Activated B cell treated with CpG ODN at 0.5 μM for 24 hours (primary cell): ENCODE measurements at regions not wholly inside any gene's neighbourhood (a gene's known extent, or its start where the extent isn't known, plus 50 kb on each side); places are given as distances from the start of the nearest gene placed in this dataset.

Experiments used
- ATAC-seq: fragments of 200-7000 bp; cut with Tn5 transposase; one replicate; pipeline ENCODE4 v1.10.0; 2021; ENCODE audit warnings: low read depth, mild to moderate bottlenecking, moderate library complexity
- CTCF ChIA-PET: fragments of 350-600 bp; sonication (Branson Sonifier 250); formaldehyde crosslinking; loops from one replicate; lab custom pipeline; 2021; ENCODE audit warnings: antibody characterized with exemption; lab: Charles Lee
- POLR2A ChIA-PET: fragments of 350-600 bp; sonication (Branson Sonifier 250); formaldehyde crosslinking; loops from one replicate; lab custom pipeline; 2021; ENCODE audit warnings: antibody characterized with exemption; lab: Charles Lee
- DNase-seq: peaks from one replicate; pipeline ENCODE4 v3.0.0; 2022
- H3K27ac Mint-ChIP-seq: one replicate; pipeline ENCODE4 v1.8.0; 2020; ENCODE audit warnings: mixed read lengths
- H3K27me3 Mint-ChIP-seq: one replicate; pipeline ENCODE4 v1.8.0; 2021; ENCODE audit warnings: mixed read lengths
- H3K36me3 Mint-ChIP-seq: one replicate; pipeline ENCODE4 v1.8.0; 2021; ENCODE audit warnings: low read depth, mixed read lengths
- H3K4me1 Mint-ChIP-seq: one replicate; pipeline ENCODE4 v1.8.0; 2021; ENCODE audit warnings: mixed read lengths
- H3K4me3 Mint-ChIP-seq: one replicate; pipeline ENCODE4 v1.8.0; 2020; ENCODE audit warnings: mild to moderate bottlenecking, mixed read lengths
- H3K9me3 Mint-ChIP-seq: one replicate; pipeline ENCODE4 v1.8.0; 2020; ENCODE audit warnings: mixed read lengths
- intact Hi-C: fragments of 100-400 bp; cut with micrococcal nuclease; formaldehyde crosslinking; loops from one replicate; pipeline ENCODE4 v1.15.1; 2024
- TF ChIP-seq, protein P1 (sequence below): fragments of 200-600 bp; IDR thresholded peaks from one replicate; pipeline ENCODE4 v1.8.0; 2022; ENCODE audit warnings: antibody characterized with exemption, mild to moderate bottlenecking

DNA sequence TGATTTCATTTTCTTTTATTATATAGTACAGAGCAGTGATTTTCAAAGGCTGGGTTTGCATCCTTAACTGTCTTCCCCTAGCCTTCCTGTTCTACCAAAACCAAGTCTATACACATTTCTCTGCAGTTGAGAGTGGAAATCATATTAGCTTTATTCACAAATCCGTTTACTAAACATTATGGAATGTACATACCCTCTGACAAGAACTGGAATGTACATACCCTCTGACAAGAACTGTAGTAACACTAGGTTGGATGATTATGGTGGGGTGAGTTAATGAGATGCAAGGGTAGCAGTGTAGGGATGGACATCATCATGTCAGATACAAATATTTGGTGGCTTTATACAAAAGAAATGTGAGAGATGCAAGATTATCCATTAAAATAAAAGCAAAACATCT, 154.8 kb downstream of the CYB561 start:
- H3K36me3 Mint-ChIP-seq: peaks cover 11% of the 10 kb centered on the region

GRCh38 chr17:63292421-63292820, 153.7 kb downstream of the CYB561 start:
- DNase-seq (no peak), ATAC-seq (no peak)
- TF ChIP-seq, protein P1, sequence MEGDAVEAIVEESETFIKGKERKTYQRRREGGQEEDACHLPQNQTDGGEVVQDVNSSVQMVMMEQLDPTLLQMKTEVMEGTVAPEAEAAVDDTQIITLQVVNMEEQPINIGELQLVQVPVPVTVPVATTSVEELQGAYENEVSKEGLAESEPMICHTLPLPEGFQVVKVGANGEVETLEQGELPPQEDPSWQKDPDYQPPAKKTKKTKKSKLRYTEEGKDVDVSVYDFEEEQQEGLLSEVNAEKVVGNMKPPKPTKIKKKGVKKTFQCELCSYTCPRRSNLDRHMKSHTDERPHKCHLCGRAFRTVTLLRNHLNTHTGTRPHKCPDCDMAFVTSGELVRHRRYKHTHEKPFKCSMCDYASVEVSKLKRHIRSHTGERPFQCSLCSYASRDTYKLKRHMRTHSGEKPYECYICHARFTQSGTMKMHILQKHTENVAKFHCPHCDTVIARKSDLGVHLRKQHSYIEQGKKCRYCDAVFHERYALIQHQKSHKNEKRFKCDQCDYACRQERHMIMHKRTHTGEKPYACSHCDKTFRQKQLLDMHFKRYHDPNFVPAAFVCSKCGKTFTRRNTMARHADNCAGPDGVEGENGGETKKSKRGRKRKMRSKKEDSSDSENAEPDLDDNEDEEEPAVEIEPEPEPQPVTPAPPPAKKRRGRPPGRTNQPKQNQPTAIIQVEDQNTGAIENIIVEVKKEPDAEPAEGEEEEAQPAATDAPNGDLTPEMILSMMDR: no peak
- Mint-ChIP-seq H3K4me1 (no peaks in the 10 kb centered on the region), H3K9me3 (peaks cover 13% of the 10 kb centered on the region), H3K4me3 (no peak overlapping the region), H3K27ac (no peak overlapping the region), H3K27me3 (peaks cover 2% of the 10 kb centered on the region), H3K36me3 (peaks cover 9% of the 10 kb centered on the region)
- CTCF ChIA-PET: no interaction called here
- POLR2A ChIA-PET: no interaction called here
- intact Hi-C loops: no loop called here

More for the DNA sequence above, 154.8 kb downstream of the CYB561 start:
- Mint-ChIP-seq H3K27ac (no peak overlapping the region), H3K4me3 (no peak overlapping the region), H3K27me3 (peaks cover 2% of the 10 kb centered on the region), H3K4me1 (no peaks in the 10 kb centered on the region), H3K9me3 (peaks cover 10% of the 10 kb centered on the region)
- no peak for DNase-seq
- POLR2A ChIA-PET: interaction anchor here (0.8 kb wide), 1 partner anchor 11 kb away, joined by 3 read pairs; no protein-coding TSS in a partner anchor
- ATAC-seq: no peak
- intact Hi-C loops: no loop called here
- TF ChIP-seq, protein P1: no peak
- CTCF ChIA-PET: no interaction called here

DNA sequence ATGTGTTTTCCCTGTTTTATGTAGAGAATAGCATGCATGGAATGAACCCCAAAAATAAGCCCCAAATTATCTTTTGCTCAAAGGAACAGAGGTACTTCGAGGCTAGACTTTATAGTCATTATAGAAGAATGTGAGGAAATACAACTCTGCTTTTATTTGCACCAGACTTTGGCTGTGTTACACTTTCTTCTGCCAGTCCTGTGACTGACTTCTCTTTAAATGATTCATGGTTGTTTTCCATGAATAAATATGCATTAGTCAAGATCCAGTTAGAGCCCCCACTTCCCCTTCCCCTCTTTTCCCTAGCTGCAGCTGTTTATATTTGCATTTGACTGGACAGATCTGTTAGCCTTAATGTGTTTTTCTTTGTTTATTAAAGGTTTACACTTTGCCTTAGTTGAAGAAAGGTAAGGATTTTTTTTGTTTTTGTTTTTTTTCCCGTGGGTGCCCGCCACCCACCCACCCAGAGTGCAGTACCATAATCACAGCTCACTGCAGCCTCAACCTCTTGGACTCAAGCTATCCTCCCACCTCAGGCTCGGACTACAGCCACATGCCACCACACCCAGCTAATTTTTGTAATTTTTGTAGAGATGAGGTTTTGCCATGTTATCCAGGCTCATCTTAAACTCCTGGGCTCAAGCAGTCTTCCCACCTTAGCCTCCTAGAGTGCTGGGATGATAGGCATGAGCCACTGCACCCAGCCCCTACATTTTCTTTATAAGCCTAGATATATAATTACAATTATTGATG, 152.6 kb downstream of the CYB561 start:
- TF ChIP-seq, protein P1: no peak
- ATAC-seq (no peak), DNase-seq (no peak)
- Mint-ChIP-seq H3K4me3 (no peak overlapping the region), H3K9me3 (peaks cover 15% of the 10 kb centered on the region), H3K36me3 (peaks cover 9% of the 10 kb centered on the region), H3K27ac (no peak overlapping the region), H3K27me3 (peaks cover 2% of the 10 kb centered on the region), H3K4me1 (no peaks in the 10 kb centered on the region)
- ChIA-PET CTCF (no interaction called here), POLR2A (no interaction called here)
- intact Hi-C loops: no loop called here

DNA sequence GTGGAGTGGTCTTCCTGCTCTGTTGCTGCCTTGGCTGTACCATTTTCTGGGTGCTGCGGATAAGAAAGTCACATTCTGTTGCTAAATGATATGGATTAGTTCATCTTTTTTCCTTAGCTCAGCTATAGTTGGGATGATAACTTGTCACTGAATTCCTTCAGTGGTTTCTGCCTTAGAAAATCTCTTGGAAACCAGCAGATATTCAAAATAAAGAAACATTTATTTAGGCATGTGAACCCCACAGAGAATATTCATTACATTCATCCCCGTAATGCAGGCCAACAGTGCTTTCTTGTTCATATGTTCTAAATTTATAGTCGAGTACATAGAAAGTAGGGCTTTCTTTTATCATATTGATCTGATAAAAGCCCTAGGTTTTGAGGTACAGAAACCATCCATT, 151.3 kb downstream of the CYB561 start:
- ATAC-seq (no peak), DNase-seq (no peak)
- ChIA-PET CTCF (no interaction called here), POLR2A (no interaction called here)
- intact Hi-C loops: no loop called here
- Mint-ChIP-seq H3K9me3 (peaks cover 20% of the 10 kb centered on the region), H3K4me1 (no peaks in the 10 kb centered on the region), H3K27me3 (peaks cover 2% of the 10 kb centered on the region), H3K4me3 (no peak overlapping the region), H3K27ac (no peak overlapping the region), H3K36me3 (peaks cover 9% of the 10 kb centered on the region)
- TF ChIP-seq, protein P1: no peak

GRCh38 chr17:63295288-63295687, 150.8 kb downstream of the CYB561 start:
- Mint-ChIP-seq H3K27ac (no peak overlapping the region), H3K4me1 (no peaks in the 10 kb centered on the region), H3K4me3 (no peak overlapping the region), H3K9me3 (peaks cover 20% of the 10 kb centered on the region), H3K36me3 (peaks cover 9% of the 10 kb centered on the region), H3K27me3 (peaks cover 2% of the 10 kb centered on the region)
- intact Hi-C loops: no loop called here
- CTCF ChIA-PET: no interaction called here
- DNase-seq (no peak), ATAC-seq (no peak)
- POLR2A ChIA-PET: no interaction called here
- TF ChIP-seq, protein P1: no peak
